SJCRH30 (cell line): ENCODE measurements at regions not wholly inside any gene's neighbourhood (a gene's known extent, or its start where the extent isn't known, plus 50 kb on each side); places are given as distances from the start of the nearest gene placed in this dataset.

Source experiments
- DNase-seq, 2 experiments: peaks; one replicate each; pipeline ENCODE4 v3.0.0-alpha.2; 2015 to 2020
- H3K27ac ChIP-seq: fragments of 250-450 bp; sonication (Bioruptor Pico); 2 replicates; pipeline ENCODE4 v1.5.1; 2020; ENCODE audit warnings: mild to moderate bottlenecking, moderate library complexity
- H3K27me3 ChIP-seq: fragments of 250-450 bp; sonication (Bioruptor Pico); 2 replicates; pipeline ENCODE4 v1.5.1; 2020; ENCODE audit warnings: mild to moderate bottlenecking, moderate library complexity
- H3K36me3 ChIP-seq: fragments of 250-450 bp; sonication (Bioruptor Pico); 2 replicates; pipeline ENCODE4 v1.5.1; 2020; ENCODE audit warnings: mild to moderate bottlenecking, moderate library complexity
- H3K4me1 ChIP-seq: fragments of 250-450 bp; sonication (Bioruptor Pico); 2 replicates; pipeline ENCODE4 v1.5.1; 2020; ENCODE audit warnings: mild to moderate bottlenecking, moderate library complexity
- H3K4me3 ChIP-seq: fragments of 250-450 bp; sonication (Bioruptor Pico); 2 replicates; pipeline ENCODE4 v1.5.1; 2020; ENCODE audit warnings: mild to moderate bottlenecking, moderate library complexity
- H3K9me3 ChIP-seq: fragments of 250-450 bp; sonication (Bioruptor Pico); replicated peaks from 2 replicates; pipeline ENCODE4 v1.5.1; 2020; ENCODE audit warnings: mild to moderate bottlenecking, moderate library complexity

DNA sequence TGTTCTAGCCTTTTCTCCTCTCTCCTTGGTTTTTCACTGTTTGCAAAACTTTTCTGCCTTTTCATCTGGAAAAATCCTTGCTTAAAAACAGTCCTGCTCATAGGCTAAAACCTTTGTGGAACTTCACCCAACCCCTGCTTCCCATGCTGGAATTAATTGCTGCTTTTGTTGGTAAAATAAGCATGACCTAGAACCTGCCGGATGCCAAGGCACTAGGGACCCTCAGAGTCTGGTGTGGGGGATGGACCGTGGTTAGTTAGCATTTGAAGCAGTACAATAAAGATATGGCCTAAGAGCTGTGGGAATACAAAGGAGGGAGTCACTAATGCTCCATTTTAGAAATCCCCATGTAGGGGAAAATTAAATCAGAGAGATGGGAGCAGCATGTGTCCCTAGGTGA, 326.3 kb downstream of the KCNRG start:
- DNase-seq, result no peak
- Histone ChIP-seq H3K27me3 (no peaks in the 10 kb centered on the region), H3K4me3 (no peak overlapping the region), H3K27ac (no peak overlapping the region), H3K36me3 (no peaks in the 10 kb centered on the region), H3K9me3 (no peaks in the 10 kb centered on the region), H3K4me1 (peaks cover 11% of the 10 kb centered on the region)

DNA sequence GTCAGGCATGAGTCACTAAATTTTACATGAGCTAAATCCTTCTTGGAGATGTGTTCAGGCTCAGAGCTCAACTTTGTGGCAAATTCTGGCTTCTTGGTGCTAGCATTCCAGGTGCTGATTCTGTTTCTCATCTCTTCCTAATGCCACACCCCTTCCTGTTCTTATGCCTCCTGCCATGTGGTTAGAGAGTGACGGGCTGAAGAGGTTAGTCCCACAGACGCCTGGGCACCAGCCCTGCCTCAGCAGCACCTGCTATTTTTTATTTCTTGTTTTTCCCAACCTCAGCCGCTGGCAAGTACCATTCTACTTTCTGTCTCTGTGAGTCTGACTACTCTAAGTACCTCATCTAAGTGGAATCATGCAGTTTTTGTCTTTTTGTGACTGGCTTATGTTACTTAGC, 329.5 kb downstream of the KCNRG start:
- Histone ChIP-seq H3K27ac (no peak overlapping the region), H3K27me3 (no peaks in the 10 kb centered on the region), H3K4me1 (peaks cover 11% of the 10 kb centered on the region), H3K36me3 (no peaks in the 10 kb centered on the region), H3K4me3 (no peak overlapping the region), H3K9me3 (no peaks in the 10 kb centered on the region)
- DNase-seq, result no peak

DNA sequence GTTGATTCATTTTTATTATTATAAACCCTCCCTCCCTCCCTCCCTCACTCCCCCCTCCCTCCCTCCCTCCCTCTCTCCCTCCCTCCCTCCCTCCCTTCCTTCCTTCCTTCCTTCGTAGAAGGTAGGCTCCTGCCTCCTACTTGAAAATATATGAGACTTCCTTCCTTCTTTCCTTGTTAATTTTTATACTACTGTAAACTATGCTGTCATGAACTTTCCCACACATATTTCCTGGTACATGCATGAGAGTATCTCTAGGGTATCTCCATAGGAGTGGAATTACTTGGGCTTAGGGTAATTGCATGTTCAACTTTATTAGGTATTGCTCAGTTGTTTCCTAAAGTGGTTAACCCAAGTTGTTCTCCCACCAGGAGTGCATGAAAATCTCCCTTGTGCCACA, 330.6 kb downstream of the KCNRG start:
- no peak overlapping the region for H3K4me3 ChIP-seq
- no peak overlapping the region for H3K27ac ChIP-seq
- no peaks in the 10 kb centered on the region for H3K36me3 ChIP-seq
- no peaks in the 10 kb centered on the region for H3K9me3 ChIP-seq
- DNase-seq, result no peak
- H3K4me1 ChIP-seq, result peaks cover 10% of the 10 kb centered on the region
- H3K27me3 ChIP-seq, result no peaks in the 10 kb centered on the region

DNA sequence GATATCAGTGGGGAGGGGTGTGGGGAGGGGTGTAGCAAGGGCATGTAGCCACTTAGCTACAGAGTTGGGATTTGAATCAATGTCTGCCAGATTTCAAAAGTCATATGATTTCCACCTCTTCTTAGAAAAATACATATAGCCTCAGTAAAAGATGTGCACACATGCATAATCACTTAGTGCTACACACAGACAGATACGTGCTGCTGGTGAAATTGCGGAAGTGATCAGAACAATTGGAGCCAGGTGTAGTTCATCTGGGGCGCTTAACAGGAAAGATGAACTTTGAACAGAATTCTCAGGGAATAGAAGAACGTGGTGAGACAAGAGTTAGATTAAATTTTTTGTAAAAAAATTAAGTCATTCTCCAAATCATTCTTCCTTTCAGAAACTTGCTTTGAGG, 333.1 kb downstream of the KCNRG start:
- H3K36me3 ChIP-seq, result no peaks in the 10 kb centered on the region
- peaks cover 12% of the 10 kb centered on the region for H3K4me1 ChIP-seq
- no peaks in the 10 kb centered on the region for H3K9me3 ChIP-seq
- H3K27ac ChIP-seq, result no peak overlapping the region
- no peak for DNase-seq
- no peak overlapping the region for H3K4me3 ChIP-seq
- no peaks in the 10 kb centered on the region for H3K27me3 ChIP-seq

DNA sequence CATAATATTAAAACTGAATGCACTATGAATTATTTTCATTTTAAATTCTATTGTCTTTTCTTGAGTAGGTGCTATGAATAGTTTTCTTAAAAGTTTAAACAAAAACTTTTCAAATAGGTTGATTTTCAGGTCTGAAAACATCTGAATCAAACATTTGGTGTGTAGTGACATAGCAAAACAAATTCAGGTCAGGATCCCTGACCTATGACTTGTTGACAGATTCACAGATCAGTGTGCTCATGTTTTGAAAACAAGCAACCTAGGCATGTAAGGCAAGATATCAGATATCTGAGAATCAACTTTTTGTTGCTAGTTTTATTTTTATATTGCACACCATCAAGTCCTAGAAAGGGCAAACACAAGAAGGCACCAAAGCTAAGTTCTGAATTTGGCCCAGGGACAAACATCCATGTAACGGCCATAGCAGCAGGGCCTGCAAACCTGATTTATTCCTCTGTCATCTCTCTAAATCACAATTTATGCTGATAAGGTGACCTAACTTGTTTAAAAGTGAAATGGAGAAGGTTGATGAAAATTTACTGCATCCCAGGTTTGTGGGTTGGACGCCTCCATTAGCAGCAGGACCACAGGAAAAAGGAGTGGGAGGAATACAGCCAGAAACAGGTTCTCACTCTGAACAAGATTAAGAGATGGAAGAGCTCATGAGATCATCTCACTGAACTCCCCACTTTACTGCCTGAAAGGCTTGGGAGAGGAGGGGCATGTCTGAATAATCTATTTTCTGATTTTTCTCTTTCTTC, 337.7 kb downstream of the KCNRG start:
- Histone ChIP-seq H3K27me3 (no peaks in the 10 kb centered on the region), H3K36me3 (no peaks in the 10 kb centered on the region), H3K9me3 (no peaks in the 10 kb centered on the region), H3K4me3 (peak overlapping the region; percentile 18; the same call in 1 of the 2 replicates), H3K27ac (peak overlapping the region; percentile 83), H3K4me1 (peaks cover 35% of the 10 kb centered on the region)
- DNase-seq, result peak in 1 of 2 experiments; percentile 69

DNA sequence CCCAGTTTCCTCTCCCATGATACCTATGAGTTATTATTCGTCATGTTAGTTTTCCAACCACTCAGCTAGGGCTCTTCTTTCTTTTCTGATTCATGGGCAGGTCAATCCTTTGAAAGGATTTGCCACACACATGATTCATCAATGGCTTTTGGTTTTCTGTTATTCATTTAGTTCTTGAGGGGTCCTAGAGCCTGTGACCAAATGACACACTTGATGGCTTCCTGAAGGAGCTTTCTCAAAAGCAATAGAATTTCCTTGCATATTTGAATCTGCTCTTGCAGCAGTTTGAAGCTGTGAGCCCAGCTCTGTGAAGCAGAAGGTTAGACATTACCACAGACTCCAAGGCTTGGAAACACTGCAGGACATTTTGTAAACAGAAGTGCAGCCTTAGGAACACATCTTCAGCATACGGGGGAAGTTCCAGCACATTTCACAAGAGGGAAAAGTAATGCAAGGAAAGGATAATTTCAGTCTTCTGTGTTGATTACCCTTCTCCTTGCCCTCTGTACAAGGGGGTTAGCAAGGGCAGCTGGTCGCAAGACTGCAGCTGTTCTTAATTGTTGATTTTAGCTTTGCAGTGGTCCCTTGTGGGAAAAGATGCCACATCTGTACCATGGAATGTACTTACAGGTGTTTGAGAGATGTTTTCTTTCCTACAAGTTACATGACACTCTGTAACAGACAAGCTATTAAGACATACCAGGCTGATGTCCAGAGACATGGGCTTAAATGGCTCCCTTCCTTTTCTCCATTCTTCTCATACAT, 338.6 kb downstream of the KCNRG start:
- DNase-seq, result peak; percentile 33 to 72
- H3K36me3 ChIP-seq, result no peaks in the 10 kb centered on the region
- peak overlapping the region; percentile 83 for H3K27ac ChIP-seq
- no peaks in the 10 kb centered on the region for H3K9me3 ChIP-seq
- no peaks in the 10 kb centered on the region for H3K27me3 ChIP-seq
- peak overlapping the region; percentile 18; the same call in 1 of the 2 replicates for H3K4me3 ChIP-seq
- peaks cover 42% of the 10 kb centered on the region for H3K4me1 ChIP-seq

DNA sequence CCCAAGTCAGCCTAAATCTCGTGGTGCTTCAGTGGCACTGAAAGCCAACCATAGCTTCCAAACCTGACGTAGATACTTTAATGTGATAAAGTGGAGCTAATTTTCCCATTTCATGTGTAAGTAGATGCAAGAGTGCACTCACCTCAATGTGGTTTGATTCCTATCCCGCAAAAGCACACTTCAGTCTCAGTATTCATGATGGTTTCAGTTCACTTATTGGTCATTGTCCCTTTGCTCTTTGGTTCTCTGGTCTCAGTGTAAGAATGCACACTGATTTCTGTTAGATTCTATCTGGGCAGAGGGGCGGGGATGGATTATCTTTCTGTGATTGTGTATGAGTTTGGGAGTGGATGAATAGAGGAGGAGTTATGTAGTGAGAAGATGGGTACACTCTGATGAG, 340.6 kb downstream of the KCNRG start:
- H3K9me3 ChIP-seq, result no peaks in the 10 kb centered on the region
- no peak for DNase-seq
- H3K4me3 ChIP-seq, result no peak overlapping the region
- no peaks in the 10 kb centered on the region for H3K27me3 ChIP-seq
- H3K4me1 ChIP-seq, result peaks cover 42% of the 10 kb centered on the region
- no peak overlapping the region for H3K27ac ChIP-seq
- H3K36me3 ChIP-seq, result no peaks in the 10 kb centered on the region

DNA sequence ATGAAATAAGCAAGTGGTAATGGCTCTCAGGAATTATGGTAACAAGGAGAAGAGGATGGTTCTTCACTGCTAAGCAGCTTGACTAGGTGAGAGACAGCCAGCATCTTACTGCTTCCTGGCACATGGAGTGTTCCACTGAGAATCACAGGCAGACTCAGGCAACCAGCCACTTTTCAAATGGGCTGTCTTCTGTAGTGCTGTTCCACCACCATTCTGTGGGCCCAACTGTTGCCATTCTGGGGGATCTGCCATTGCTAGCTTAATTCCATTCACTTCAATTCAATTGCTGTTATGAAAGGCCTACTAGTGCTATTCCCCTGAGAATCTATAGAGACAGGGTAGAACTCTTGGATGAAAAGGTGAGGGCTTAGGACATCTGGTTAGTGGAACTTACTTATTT, 341.9 kb downstream of the KCNRG start:
- Histone ChIP-seq H3K27ac (peak overlapping the region; percentile 39), H3K9me3 (no peaks in the 10 kb centered on the region), H3K27me3 (no peaks in the 10 kb centered on the region), H3K36me3 (no peaks in the 10 kb centered on the region), H3K4me3 (peak overlapping the region; percentile 10; the same call in 1 of the 2 replicates), H3K4me1 (peaks cover 42% of the 10 kb centered on the region)
- no peak for DNase-seq

DNA sequence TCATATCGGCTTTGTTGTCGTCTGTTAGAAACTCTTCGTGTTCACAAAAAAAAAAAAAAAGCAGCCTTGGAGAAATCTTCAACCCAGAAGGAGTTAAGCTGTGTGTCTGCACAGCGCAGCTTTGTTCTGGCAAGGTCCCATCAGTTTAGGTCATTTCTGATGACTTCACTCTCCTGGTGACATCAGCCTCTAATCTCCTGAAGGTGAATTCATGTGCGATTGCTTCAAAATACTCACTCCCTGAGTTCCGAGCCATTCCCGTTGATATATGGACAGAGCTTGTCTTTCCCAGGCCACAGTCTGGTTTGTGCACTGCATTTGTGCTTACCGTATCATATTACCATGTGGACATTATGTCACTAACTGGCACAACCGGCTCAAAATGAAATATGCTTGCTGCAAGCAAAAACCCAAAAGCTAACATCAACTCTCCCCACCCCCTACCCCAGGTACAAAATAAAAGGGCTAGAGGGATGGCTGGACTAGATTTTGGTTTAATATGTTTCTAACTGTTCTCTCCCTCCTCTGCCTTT, 342.4 kb downstream of the KCNRG start:
- peak; percentile 71 to 83 for DNase-seq
- Histone ChIP-seq H3K27me3 (no peaks in the 10 kb centered on the region), H3K36me3 (no peaks in the 10 kb centered on the region), H3K27ac (peak overlapping the region; percentile 39), H3K4me3 (peak overlapping the region; percentile 10; the same call in 1 of the 2 replicates), H3K9me3 (no peaks in the 10 kb centered on the region), H3K4me1 (peaks cover 40% of the 10 kb centered on the region)

DNA sequence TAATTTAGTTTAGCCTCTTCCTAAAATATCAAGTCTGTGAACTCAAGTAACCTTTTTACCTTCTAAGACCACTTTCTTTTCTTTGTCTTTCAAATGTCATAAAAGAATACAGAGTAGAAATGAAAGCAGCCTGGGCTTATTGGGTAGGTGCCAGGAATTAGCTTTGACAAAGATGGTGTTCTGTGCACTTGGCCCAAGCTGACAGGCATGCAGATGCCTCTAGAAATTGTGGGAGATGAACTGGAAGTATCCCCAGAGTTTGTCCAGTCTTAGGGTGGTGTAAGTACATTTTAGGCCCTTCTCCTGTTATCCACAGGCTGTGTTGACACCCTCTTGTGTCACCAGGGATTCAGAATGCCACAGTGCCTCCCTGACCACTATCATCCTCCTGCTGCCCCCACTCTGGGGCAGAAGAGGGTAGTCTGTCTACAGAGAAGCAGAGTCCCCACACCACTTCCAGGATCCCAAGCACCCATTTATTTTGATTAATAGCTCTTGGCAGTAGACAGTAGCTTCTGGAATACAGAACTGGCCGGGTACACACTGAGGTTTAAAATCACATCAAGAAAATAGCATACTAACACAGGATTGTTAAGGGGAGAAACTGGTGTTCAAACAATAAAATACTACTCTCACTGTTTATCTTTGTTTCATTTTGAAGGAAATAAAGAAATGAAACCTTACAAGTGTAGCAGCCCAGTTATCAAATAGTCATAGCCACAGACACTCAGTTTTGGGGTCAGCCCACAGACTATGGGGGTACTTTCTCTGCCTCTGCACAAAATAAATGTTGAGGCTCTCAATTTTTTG, 343.2 kb downstream of the KCNRG start:
- H3K27ac ChIP-seq, result peak overlapping the region; percentile 39
- H3K36me3 ChIP-seq, result no peaks in the 10 kb centered on the region
- H3K4me3 ChIP-seq, result no peak overlapping the region
- peak in 1 of 2 experiments; percentile 46 for DNase-seq
- no peaks in the 10 kb centered on the region for H3K27me3 ChIP-seq
- H3K9me3 ChIP-seq, result no peaks in the 10 kb centered on the region
- H3K4me1 ChIP-seq, result peaks cover 32% of the 10 kb centered on the region

DNA sequence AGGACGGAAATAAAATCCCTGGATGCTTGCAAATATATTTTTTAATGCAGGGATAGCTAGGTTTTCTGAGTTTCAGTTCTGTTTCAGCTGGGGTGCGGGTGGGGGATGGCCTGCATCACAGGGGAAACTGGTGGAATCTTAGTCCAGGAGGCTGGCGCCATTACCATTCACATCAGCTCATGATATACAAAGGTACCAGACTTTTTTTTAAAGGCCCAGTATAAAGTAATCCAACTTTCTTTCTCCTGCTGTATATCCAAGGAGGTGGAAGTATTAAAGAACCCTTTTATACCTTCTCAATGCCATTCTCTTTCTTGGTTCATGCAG, 343.8 kb downstream of the KCNRG start:
- H3K4me1 ChIP-seq, result peaks cover 26% of the 10 kb centered on the region
- no peaks in the 10 kb centered on the region for H3K36me3 ChIP-seq
- H3K27me3 ChIP-seq, result no peaks in the 10 kb centered on the region
- H3K4me3 ChIP-seq, result no peak overlapping the region
- no peaks in the 10 kb centered on the region for H3K9me3 ChIP-seq
- no peak for DNase-seq
- H3K27ac ChIP-seq, result no peak overlapping the region

DNA sequence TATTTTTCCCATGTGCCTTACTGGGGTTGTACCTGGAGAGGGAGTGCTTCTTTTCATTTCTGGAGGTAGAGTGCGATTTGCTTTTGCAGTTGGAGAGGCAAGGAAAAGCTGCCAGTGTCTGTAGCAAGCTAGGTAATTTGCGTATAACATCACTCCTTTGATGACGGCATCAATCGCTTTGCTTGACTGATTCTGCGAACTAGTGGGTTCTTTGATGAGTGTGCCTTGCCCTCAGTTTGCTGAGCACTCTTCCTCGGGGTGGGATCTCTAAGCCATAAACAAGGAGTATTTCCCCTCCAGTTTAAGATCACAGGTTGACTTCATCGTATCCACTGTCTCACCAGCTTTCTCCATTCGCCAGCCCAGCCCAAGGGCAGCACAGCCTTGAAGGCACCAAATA, 344.5 kb downstream of the KCNRG start:
- Histone ChIP-seq H3K4me3 (no peak overlapping the region), H3K4me1 (peaks cover 19% of the 10 kb centered on the region)

DNA sequence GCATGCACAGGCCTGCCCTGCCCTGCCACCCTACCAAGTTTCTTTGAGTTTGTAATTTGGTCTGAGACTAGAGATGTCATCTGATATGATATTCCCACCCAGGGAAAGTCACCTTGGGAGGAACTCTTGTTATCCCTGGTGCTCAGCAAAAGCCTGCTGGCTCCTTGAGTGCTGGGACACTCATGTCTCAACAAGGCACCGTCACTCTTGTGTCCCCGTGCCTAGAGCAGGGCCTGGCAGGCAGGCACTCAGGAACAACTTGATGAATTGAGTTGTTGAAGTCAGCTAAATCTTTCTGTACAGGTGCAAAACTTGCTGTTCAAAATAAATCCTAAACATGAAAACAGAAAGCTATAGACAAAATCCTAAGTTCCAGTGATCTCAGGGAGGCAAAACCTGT, 345.4 kb downstream of the KCNRG start:
- Histone ChIP-seq H3K36me3 (no peaks in the 10 kb centered on the region), H3K4me1 (peaks cover 17% of the 10 kb centered on the region), H3K9me3 (no peaks in the 10 kb centered on the region), H3K4me3 (no peak overlapping the region), H3K27ac (no peak overlapping the region), H3K27me3 (no peaks in the 10 kb centered on the region)
- DNase-seq, result no peak

More for the DNA sequence above, 344.5 kb downstream of the KCNRG start:
- DNase-seq, result no peak
- no peaks in the 10 kb centered on the region for H3K36me3 ChIP-seq
- no peak overlapping the region for H3K27ac ChIP-seq
- H3K27me3 ChIP-seq, result no peaks in the 10 kb centered on the region
- no peaks in the 10 kb centered on the region for H3K9me3 ChIP-seq

DNA sequence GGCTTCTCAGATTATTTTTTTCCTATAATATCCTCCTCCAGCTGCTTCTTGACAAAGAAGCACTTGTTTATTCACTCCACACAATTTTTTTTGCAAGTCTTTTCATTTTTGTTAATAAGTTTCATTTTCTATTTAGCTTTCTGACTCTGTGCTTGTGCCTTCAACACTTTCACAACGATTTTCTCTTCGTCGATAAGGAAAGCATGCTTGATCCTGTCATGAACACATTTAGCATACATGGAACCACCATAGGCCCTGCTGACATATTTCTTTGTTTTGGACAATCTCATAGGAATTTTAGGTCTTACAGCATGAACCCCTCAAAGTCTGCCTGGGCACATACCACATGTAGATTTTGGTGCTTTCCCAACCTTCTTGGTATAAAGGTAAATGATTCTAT, 346.0 kb downstream of the KCNRG start:
- Histone ChIP-seq H3K4me3 (no peak overlapping the region), H3K4me1 (peaks cover 22% of the 10 kb centered on the region), H3K27ac (no peak overlapping the region), H3K27me3 (no peaks in the 10 kb centered on the region), H3K9me3 (no peaks in the 10 kb centered on the region), H3K36me3 (no peaks in the 10 kb centered on the region)
- DNase-seq, result no peak
